GM18909 (cell line): ENCODE measurements at regions not wholly inside any gene's neighbourhood (a gene's known extent, or its start where the extent isn't known, plus 50 kb on each side); places are given as distances from the start of the nearest gene placed in this dataset.

ENCODE experiments used
- ATAC-seq: cut with Tn5 transposase; IDR thresholded peaks from one replicate; pipeline ENCODE4 v1.9.1; 2021; ENCODE audit warnings: mild to moderate bottlenecking; ENCODE audit not compliant: unreplicated experiment, poor library complexity

GRCh38 chr7:121473645-121474300 is 77.7 kb upstream of the FAM3C start:
- no peak for ATAC-seq

GRCh38 chr7:121466455-121466854 is 70.3 kb upstream of the FAM3C start:
- ATAC-seq: no peak

GRCh38 chr7:121459148-121459547 is 63.0 kb upstream of the FAM3C start:
- no peak for ATAC-seq

GRCh38 chr7:121456785-121457359 is 60.8 kb upstream of the FAM3C start:
- no peak for ATAC-seq

- ATAC-seq: no peak
Observed at GRCh38 chr7:121456015-121456414, 59.9 kb upstream of the FAM3C start.

- no peak for ATAC-seq
Observed at GRCh38 chr7:121452389-121452788, 56.3 kb upstream of the FAM3C start.

- no peak for ATAC-seq
Observed at GRCh38 chr7:121451367-121452094, 55.4 kb upstream of the FAM3C start.

GRCh38 chr7:121450631-121451198 is 54.6 kb upstream of the FAM3C start:
- ATAC-seq: no peak

GRCh38 chr7:121449735-121450240 is 53.7 kb upstream of the FAM3C start:
- ATAC-seq: no peak

- no peak for ATAC-seq
Observed at GRCh38 chr7:121449329-121449728, 53.2 kb upstream of the FAM3C start.

GRCh38 chr7:121448429-121448828 is 52.3 kb upstream of the FAM3C start:
- ATAC-seq: no peak

- ATAC-seq: no peak
Observed at GRCh38 chr7:121447911-121448300, 51.8 kb upstream of the FAM3C start.

- ATAC-seq: no peak
Observed at GRCh38 chr7:121447243-121447910, 51.3 kb upstream of the FAM3C start.

- no peak for ATAC-seq
Observed at GRCh38 chr7:121446526-121446925, 50.4 kb upstream of the FAM3C start.
